Transverse colon (tissue), 4 donors: ENCODE measurements at regions not wholly inside any gene's neighbourhood (a gene's known extent, or its start where the extent isn't known, plus 50 kb on each side); places are given as distances from the start of the nearest gene placed in this dataset.

Experiments used
- DNase-seq: peaks from one replicate; pipeline ENCODE4 v3.0.0-alpha.2; 2019
- H3K27ac ChIP-seq, 4 donors: fragments of 200-600 bp; sonication (generic); 2 replicates each; pipeline ENCODE4 v1.5.1; 2016 to 2018; ENCODE audit warnings: inconsistent platforms in 4 of 4
- H3K27me3 ChIP-seq: fragments of 200-600 bp; sonication (generic); 2 replicates; pipeline ENCODE4 v1.5.1; 2017; ENCODE audit warnings: inconsistent platforms
- H3K36me3 ChIP-seq, 4 donors: fragments of 200-600 bp; sonication (generic); 2 replicates each; pipeline ENCODE4 v1.5.1; 2017 to 2019; ENCODE audit warnings: inconsistent platforms in 4 of 4
- H3K4me1 ChIP-seq, 4 donors: fragments of 200-600 bp; sonication (generic); 2 replicates each; pipeline ENCODE4 v1.5.1; 2017 to 2020; ENCODE audit warnings: inconsistent platforms in 4 of 4
- H3K4me3 ChIP-seq, 4 donors: fragments of 200-600 bp; sonication (generic); 1 replicate in 1 of 4; 2 replicates in 3 of 4; pipeline versions ENCODE4 v1.5.1 to v1.6.1; 2017 to 2019; ENCODE audit warnings: inconsistent platforms in 4 of 4
- H3K9me3 ChIP-seq, 2 donors: fragments of 200-600 bp; sonication (generic); 2 replicates each; pipeline ENCODE4 v1.5.1; 2017 to 2019; ENCODE audit warnings: inconsistent platforms in 2 of 2
- CTCF ChIP-seq, 5 experiments: fragments of 200-600 bp in 3 of 5; fragments of 450-650 bp in 2 of 5; sonication (generic) in 3 of 5; IDR thresholded peaks; 1 replicate in 2 of 5; 2 replicates in 3 of 5; pipeline ENCODE4 v1.5.1; 2016 to 2017; ENCODE audit warnings: antibody characterized with exemption in 5 of 5, inconsistent platforms in 3 of 5, mild to moderate bottlenecking in 2 of 5, moderate library complexity in 1 of 5
- EP300 ChIP-seq: sonication (generic); formaldehyde crosslinking; IDR thresholded peaks from one replicate; pipeline ENCODE4 v1.6.1; 2017; ENCODE audit warnings: antibody characterized with exemption, low read depth
- POLR2A ChIP-seq: fragments of 450-650 bp; IDR thresholded peaks from one replicate; pipeline ENCODE4 v1.6.1; 2016; ENCODE audit warnings: antibody characterized with exemption, mild to moderate bottlenecking, moderate library complexity
- POLR2AphosphoS5 ChIP-seq, 3 donors: sonication (generic); formaldehyde crosslinking; IDR thresholded peaks; one replicate each; pipeline ENCODE4 v1.6.1; 2016; ENCODE audit warnings: antibody characterized with exemption in 3 of 3
- WGBS, 2 donors: methylation state at CpG; one replicate each; pipeline ENCODE4 v1.1.5; 2018; ENCODE audit warnings: low coverage in 1 of 2; 5-methylcytosine and 5-hydroxymethylcytosine counted together
- in situ Hi-C, 4 donors: fragments of 200-750 bp; cut with MboI; loops; one replicate each; pipeline versions ENCODE4 v1.15.0 to v1.15.1; 2017; ENCODE audit warnings: low sequenced_read_pairs in 3 of 4, low pct_ligation_motif_present in 1 of 4, low pct_unique_long_range_greater_than_20kb in 1 of 4
- intact Hi-C: fragments of 100-400 bp; cut with DNase I; formaldehyde crosslinking; loops from one replicate; pipeline ENCODE4 v1.15.1; 2023; ENCODE audit warnings: low total_unique reads

- no peak for TF ChIP-seq POLR2AphosphoS5 (IDR thresholded peaks at IDR 0.05)
- no peak for TF ChIP-seq EP300
- TF ChIP-seq POLR2A = no peak
- TF ChIP-seq CTCF (IDR thresholded peaks at IDR 0.05) = no peak
- Histone ChIP-seq H3K9me3 (no peaks in the 10 kb centered on the region), H3K27ac (no peak overlapping the region), H3K36me3 (no peaks in the 10 kb centered on the region), H3K4me1 (no peaks in the 10 kb centered on the region), H3K27me3 (no peaks in the 10 kb centered on the region), H3K4me3 (no peak overlapping the region)
- intact Hi-C loops (no loop called here), in situ Hi-C loops (no loop called here)
- no peak for DNase-seq
- 84% methylated on average over 5 of the region's 5 CpGs; no CpG with 5 or more reads in 1 of the 2 donors for WGBS, 2 donors
Observed at GRCh38 chr10:123294109-123294508, 139.9 kb downstream of the BUB3 start.

DNA sequence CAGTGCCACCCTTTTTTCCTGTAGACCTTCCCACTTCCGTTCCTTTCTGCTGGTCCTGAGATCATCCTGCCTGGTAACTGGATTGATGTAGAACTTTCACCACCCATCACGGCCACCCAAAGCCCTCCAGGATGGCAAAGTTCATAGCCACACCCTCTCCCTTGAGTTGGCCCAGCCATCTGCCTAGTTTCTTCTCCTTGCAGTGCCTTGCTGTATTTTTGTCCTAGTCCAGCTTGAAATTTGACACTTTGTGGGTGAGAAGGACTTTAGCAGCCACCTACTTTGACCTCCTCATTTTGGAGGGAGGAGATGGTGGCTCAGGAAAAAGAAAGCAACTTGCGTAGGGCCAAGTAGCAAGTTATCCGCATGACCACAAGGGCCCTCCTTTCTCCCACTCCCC, 140.7 kb downstream of the BUB3 start:
- Histone ChIP-seq H3K27ac (no peak overlapping the region), H3K36me3 (no peaks in the 10 kb centered on the region), H3K9me3 (no peaks in the 10 kb centered on the region), H3K27me3 (no peaks in the 10 kb centered on the region), H3K4me1 (no peaks in the 10 kb centered on the region), H3K4me3 (no peak overlapping the region)
- in situ Hi-C loops (no loop called here), intact Hi-C loops (no loop called here)
- TF ChIP-seq CTCF (IDR thresholded peaks at IDR 0.05) (no peak), POLR2A (no peak), POLR2AphosphoS5 (IDR thresholded peaks at IDR 0.05) (no peak), EP300 (no peak)
- DNase-seq = no peak
- WGBS, 2 donors = 75 to 100% methylated on average over 1 to 4 of the region's 4 CpGs

- Histone ChIP-seq H3K27ac (no peak overlapping the region), H3K9me3 (no peaks in the 10 kb centered on the region), H3K4me1 (no peaks in the 10 kb centered on the region), H3K36me3 (no peaks in the 10 kb centered on the region), H3K27me3 (no peaks in the 10 kb centered on the region), H3K4me3 (no peak overlapping the region)
- WGBS, 2 donors = 81% methylated on average over 1 of the region's 1 CpG; no CpG with 5 or more reads in 1 of the 2 donors
- intact Hi-C loops (no loop called here), in situ Hi-C loops (no loop called here)
- DNase-seq = no peak
- TF ChIP-seq POLR2AphosphoS5 (IDR thresholded peaks at IDR 0.05) = no peak
- no peak for TF ChIP-seq EP300
- TF ChIP-seq POLR2A = no peak
- no peak for TF ChIP-seq CTCF (IDR thresholded peaks at IDR 0.05)
Observed at GRCh38 chr10:123295644-123296043, 141.4 kb downstream of the BUB3 start.

- in situ Hi-C loops = no loop called here
- Histone ChIP-seq H3K27me3 (no peaks in the 10 kb centered on the region), H3K27ac (no peak overlapping the region), H3K9me3 (no peaks in the 10 kb centered on the region), H3K36me3 (no peaks in the 10 kb centered on the region), H3K4me1 (no peaks in the 10 kb centered on the region), H3K4me3 (no peak overlapping the region)
- no peak for TF ChIP-seq EP300
- 90 to 100% methylated on average over 1 to 3 of the region's 3 CpGs for WGBS, 2 donors
- intact Hi-C loops = no loop called here
- DNase-seq = no peak
Observed at GRCh38 chr10:123297175-123297574, 143.0 kb downstream of the BUB3 start.

GRCh38 chr10:123298583-123298982, 144.4 kb downstream of the BUB3 start:
- Histone ChIP-seq H3K4me3 (no peak overlapping the region), H3K4me1 (no peaks in the 10 kb centered on the region), H3K9me3 (no peaks in the 10 kb centered on the region), H3K27ac (no peak overlapping the region), H3K27me3 (no peaks in the 10 kb centered on the region), H3K36me3 (no peaks in the 10 kb centered on the region)
- in situ Hi-C loops (no loop called here), intact Hi-C loops (no loop called here)
- 65 to 89% methylated on average over 4 to 5 of the region's 5 CpGs for WGBS, 2 donors
- DNase-seq = no peak
- TF ChIP-seq POLR2AphosphoS5 (IDR thresholded peaks at IDR 0.05) (no peak), EP300 (no peak), POLR2A (no peak), CTCF (IDR thresholded peaks at IDR 0.05) (no peak)
